ENCODE measurements at regions not wholly inside any gene's neighbourhood (a gene's known extent, or its start where the extent isn't known, plus 50 kb on each side); places are given as distances from the start of the nearest gene placed in this dataset.

DNA sequence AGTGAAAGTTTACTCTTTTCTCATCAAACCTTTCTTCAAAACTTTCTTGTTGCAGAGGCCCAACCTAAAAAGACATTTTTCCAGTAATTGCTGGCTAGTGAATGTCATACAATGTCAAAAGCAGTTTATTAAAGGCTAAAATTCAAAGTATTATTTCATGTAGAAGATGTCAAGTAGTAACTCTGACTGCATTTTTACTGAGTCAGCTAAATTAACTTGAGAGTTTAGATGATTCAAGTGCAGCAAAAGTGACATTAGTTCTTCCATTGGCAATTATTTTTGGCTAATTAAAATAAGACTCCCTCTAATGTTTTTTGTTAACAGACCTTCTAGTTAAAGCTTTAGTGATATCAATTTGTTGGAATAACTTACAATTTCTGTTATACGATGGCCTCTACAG, 1438.5 kb downstream of the GRIK2 start:
- H3K27me3 ChIP-seq (ENCODE audit: control insufficient read depth in 3 of 3, insufficient read depth in 3 of 3, low read length in 2 of 3) = no peaks in the 10 kb centered on the region
- DNase-seq (no peak), ATAC-seq (ENCODE audit: insufficient read depth, low FRiP score) (no peak)
- peaks cover 0 to 2% (median 0%) of the 10 kb centered on the region in 4 donors for H3K9me3 ChIP-seq (ENCODE audit: control insufficient read depth in 4 of 4, insufficient read depth in 3 of 4, low read length in 3 of 4)
- TF ChIP-seq, protein P1, sequence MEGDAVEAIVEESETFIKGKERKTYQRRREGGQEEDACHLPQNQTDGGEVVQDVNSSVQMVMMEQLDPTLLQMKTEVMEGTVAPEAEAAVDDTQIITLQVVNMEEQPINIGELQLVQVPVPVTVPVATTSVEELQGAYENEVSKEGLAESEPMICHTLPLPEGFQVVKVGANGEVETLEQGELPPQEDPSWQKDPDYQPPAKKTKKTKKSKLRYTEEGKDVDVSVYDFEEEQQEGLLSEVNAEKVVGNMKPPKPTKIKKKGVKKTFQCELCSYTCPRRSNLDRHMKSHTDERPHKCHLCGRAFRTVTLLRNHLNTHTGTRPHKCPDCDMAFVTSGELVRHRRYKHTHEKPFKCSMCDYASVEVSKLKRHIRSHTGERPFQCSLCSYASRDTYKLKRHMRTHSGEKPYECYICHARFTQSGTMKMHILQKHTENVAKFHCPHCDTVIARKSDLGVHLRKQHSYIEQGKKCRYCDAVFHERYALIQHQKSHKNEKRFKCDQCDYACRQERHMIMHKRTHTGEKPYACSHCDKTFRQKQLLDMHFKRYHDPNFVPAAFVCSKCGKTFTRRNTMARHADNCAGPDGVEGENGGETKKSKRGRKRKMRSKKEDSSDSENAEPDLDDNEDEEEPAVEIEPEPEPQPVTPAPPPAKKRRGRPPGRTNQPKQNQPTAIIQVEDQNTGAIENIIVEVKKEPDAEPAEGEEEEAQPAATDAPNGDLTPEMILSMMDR (IDR thresholded peaks at IDR 0.05; ENCODE audit: control extremely low read depth, extremely low read depth) = no peak
- H3K4me3 ChIP-seq = no peak overlapping the region
- no peak overlapping the region for H3K27ac ChIP-seq (ENCODE audit: low read depth in 1 of 2, low read length in 1 of 2)
- no peaks in the 10 kb centered on the region for H3K36me3 ChIP-seq (ENCODE audit: control insufficient read depth in 4 of 4, insufficient read depth in 4 of 4, low read length in 4 of 4)
- H3K4me1 ChIP-seq (ENCODE audit: control insufficient read depth in 5 of 5, insufficient read depth in 5 of 5, low read length in 5 of 5) = no peaks in the 10 kb centered on the region
- 89 to 95% methylated on average over 1 of the region's 1 CpG for WGBS, 2 donors
- H3K9ac ChIP-seq (ENCODE audit: insufficient read depth in 1 of 2, low read length in 2 of 2) = no peak overlapping the region

DNA sequence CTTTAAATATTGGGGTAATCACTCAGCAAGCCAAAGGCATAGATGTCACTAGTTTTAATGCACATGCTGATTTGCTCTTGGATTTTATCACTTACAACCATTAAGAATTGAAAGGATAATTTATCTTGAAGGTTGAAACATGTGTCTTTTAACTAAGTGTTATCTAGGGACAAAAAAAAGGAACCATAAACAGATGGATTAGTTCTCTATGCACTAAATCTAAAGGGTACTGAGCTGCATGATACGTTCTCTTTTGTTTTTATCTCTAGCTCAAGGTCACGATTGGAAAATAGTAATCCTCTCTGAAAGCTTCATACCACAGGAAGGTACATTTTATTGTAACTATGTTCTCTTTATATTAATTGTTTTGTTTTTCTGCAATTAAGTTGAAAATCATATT, 1426.6 kb downstream of the GRIK2 start:
- Histone ChIP-seq H3K9me3 (ENCODE audit: control insufficient read depth in 4 of 4, insufficient read depth in 3 of 4, low read length in 3 of 4) (no peaks in the 10 kb centered on the region), H3K36me3 (ENCODE audit: control insufficient read depth in 4 of 4, insufficient read depth in 4 of 4, low read length in 4 of 4) (no peaks in the 10 kb centered on the region), H3K27ac (ENCODE audit: low read depth in 1 of 2, low read length in 1 of 2) (no peak overlapping the region), H3K9ac (ENCODE audit: insufficient read depth in 1 of 2, low read length in 2 of 2) (no peak overlapping the region), H3K27me3 (ENCODE audit: control insufficient read depth in 3 of 3, insufficient read depth in 3 of 3, low read length in 2 of 3) (no peaks in the 10 kb centered on the region), H3K4me1 (ENCODE audit: control insufficient read depth in 5 of 5, insufficient read depth in 5 of 5, low read length in 5 of 5) (no peaks in the 10 kb centered on the region), H3K4me3 (no peak overlapping the region)
- TF ChIP-seq, protein P1 (IDR thresholded peaks at IDR 0.05; ENCODE audit: control extremely low read depth, extremely low read depth) = no peak
- DNase-seq (no peak), ATAC-seq (ENCODE audit: insufficient read depth, low FRiP score) (no peak)
- WGBS, 2 donors = 72% methylated on average over 2 of the region's 2 CpGs

DNA sequence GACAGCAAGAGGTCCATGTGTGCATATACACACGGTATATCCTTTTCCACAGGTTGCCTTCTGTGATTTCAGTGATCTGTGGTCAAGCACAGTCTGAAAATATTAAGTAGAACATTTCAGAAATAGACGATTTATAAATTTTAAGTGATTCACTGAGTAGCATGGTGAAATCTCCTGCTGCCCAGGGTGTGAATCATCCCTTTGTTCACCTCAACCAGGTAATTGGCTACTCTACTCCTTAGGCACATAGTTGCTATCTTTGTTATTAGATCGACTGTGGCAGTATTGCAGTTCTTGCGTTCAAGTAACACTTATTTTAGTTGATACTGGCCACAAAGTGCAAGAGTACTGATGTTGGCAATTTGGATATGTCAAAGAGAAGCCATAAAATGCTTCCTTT, 1421.7 kb downstream of the GRIK2 start:
- Histone ChIP-seq H3K9ac (ENCODE audit: insufficient read depth in 1 of 2, low read length in 2 of 2) (no peak overlapping the region), H3K4me1 (ENCODE audit: control insufficient read depth in 5 of 5, insufficient read depth in 5 of 5, low read length in 5 of 5) (no peaks in the 10 kb centered on the region), H3K4me3 (no peak overlapping the region), H3K36me3 (ENCODE audit: control insufficient read depth in 4 of 4, insufficient read depth in 4 of 4, low read length in 4 of 4) (no peaks in the 10 kb centered on the region), H3K9me3 (ENCODE audit: control insufficient read depth in 4 of 4, insufficient read depth in 3 of 4, low read length in 3 of 4) (no peaks in the 10 kb centered on the region), H3K27ac (ENCODE audit: low read depth in 1 of 2, low read length in 1 of 2) (no peak overlapping the region), H3K27me3 (ENCODE audit: control insufficient read depth in 3 of 3, insufficient read depth in 3 of 3, low read length in 2 of 3) (no peaks in the 10 kb centered on the region)
- TF ChIP-seq, protein P1 (IDR thresholded peaks at IDR 0.05; ENCODE audit: control extremely low read depth, extremely low read depth) = no peak
- WGBS, 2 donors = 85 to 92% methylated on average over 4 of the region's 4 CpGs
- DNase-seq (no peak), ATAC-seq (ENCODE audit: insufficient read depth, low FRiP score) (no peak)
